ENCODE measurements at regions not wholly inside any gene's neighbourhood (a gene's known extent, or its start where the extent isn't known, plus 50 kb on each side); places are given as distances from the start of the nearest gene placed in this dataset.
A peak's percentile ranks its signal among the peaks of the same experiment; 100 is the strongest.

- CTCF ChIA-PET, result no interaction called here
- POLR2A ChIA-PET, result no interaction called here
- TF ChIP-seq CTCF (IDR thresholded peaks at IDR 0.05; ENCODE audit: control extremely low read depth, extremely low read depth, low read depth, missing control alignments), result no peak
- no peak for DNase-seq (ENCODE audit: extremely low spot score)
These were observed 589.4 kb downstream of the PPP4R3C start for GRCh38 chrX:26873736-26874135.

GRCh38 chrX:26871967-26872366, 591.2 kb downstream of the PPP4R3C start:
- ChIA-PET CTCF (no interaction called here), POLR2A (no interaction called here)
- DNase-seq (ENCODE audit: extremely low spot score), result no peak

GRCh38 chrX:26851981-26852380, 611.2 kb downstream of the PPP4R3C start:
- ChIA-PET POLR2A (no interaction called here), CTCF (no interaction called here)
- TF ChIP-seq CTCF (IDR thresholded peaks at IDR 0.05; ENCODE audit: control extremely low read depth, extremely low read depth, low read depth, missing control alignments), result peak; percentile 21
- no peak for DNase-seq (ENCODE audit: extremely low spot score)

More at GRCh38 chrX:26871967-26872366, 591.2 kb downstream of the PPP4R3C start:
- TF ChIP-seq CTCF (IDR thresholded peaks at IDR 0.05; ENCODE audit: control extremely low read depth, extremely low read depth, low read depth, missing control alignments), result no peak

DNA sequence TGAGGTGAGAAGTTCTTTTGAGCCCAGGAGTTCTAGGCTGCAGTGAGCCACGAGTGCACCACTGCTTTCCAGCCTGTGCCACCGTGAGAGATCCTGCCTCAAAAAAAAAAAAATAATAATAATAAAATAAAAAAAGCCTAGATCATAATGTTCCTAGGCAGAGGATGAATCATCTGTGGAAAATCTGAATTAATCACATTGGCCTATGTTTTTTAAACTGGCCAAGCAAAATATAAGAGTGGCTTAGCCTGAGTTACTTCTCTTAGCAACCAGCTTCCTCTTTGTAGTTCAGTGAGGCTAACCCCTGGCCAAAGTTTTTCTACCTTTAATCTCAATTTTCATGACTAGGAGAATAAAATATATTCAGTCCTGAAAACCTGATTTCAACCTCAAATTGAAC, 614.6 kb downstream of the PPP4R3C start:
- CTCF ChIA-PET, result no interaction called here
- POLR2A ChIA-PET, result no interaction called here
- no peak for DNase-seq (ENCODE audit: extremely low spot score)
- no peak for TF ChIP-seq CTCF (IDR thresholded peaks at IDR 0.05; ENCODE audit: control extremely low read depth, extremely low read depth, low read depth, missing control alignments)

DNA sequence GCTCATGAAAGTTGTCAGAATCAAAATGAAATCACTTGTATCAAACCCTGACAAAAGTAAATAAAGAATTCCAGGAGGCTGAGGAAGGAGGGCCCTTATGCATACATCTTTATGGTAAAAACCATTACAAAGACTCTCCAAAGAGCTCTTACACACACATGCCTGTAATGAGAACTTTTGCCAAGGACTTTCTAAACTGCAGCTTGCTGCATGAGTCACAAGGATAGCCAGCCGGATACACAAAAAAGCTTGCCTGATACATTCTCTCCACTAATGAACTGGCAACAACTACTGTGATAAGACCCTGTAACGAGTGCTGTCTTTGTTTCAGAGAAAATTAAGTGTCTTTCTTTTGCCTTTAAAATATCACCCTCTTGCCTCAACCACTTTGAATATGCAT, 618.1 kb downstream of the PPP4R3C start:
- no peak for DNase-seq (ENCODE audit: extremely low spot score)
- no peak for TF ChIP-seq CTCF (IDR thresholded peaks at IDR 0.05; ENCODE audit: control extremely low read depth, extremely low read depth, low read depth, missing control alignments)
- POLR2A ChIA-PET, result no interaction called here
- CTCF ChIA-PET, result interaction anchor here (0.9 kb wide), 1 partner anchor 342 kb away, joined by 3 read pairs; no protein-coding TSS in a partner anchor

DNA sequence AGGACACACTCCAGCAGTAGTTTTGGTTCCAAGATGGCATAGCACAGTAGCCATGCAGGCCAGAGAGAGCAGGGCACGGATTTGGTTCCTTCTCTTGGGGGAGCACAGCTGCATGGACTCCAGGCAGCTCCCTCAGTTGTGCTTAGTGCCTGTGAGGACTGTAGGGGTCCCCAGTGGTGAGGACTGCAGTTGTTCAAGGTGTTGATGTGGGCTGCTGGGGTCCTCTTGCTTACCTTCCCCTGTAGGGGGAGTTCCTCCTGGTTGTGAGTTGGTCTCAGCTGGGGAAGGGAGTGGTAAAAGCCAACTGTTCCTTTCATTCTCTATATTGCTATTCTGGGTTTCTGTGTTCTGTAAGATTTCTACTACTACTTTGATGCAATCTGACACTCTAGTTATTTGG, 606.5 kb downstream of the MAGEB5 start:
- POLR2A ChIA-PET, result no interaction called here
- no peak for TF ChIP-seq CTCF (IDR thresholded peaks at IDR 0.05; ENCODE audit: control extremely low read depth, extremely low read depth, low read depth, missing control alignments)
- CTCF ChIA-PET, result no interaction called here
- DNase-seq (ENCODE audit: extremely low spot score), result no peak

- ChIA-PET CTCF (no interaction called here), POLR2A (no interaction called here)
- no peak for TF ChIP-seq CTCF (IDR thresholded peaks at IDR 0.05; ENCODE audit: control extremely low read depth, extremely low read depth, low read depth, missing control alignments)
- no peak for DNase-seq (ENCODE audit: extremely low spot score)
These were observed 573.8 kb downstream of the MAGEB5 start for GRCh38 chrX:26789751-26790150.

All from GM10248 (cell line).